ENCODE measurements at regions not wholly inside any gene's neighbourhood (a gene's known extent, or its start where the extent isn't known, plus 50 kb on each side); places are given as distances from the start of the nearest gene placed in this dataset.

DNA sequence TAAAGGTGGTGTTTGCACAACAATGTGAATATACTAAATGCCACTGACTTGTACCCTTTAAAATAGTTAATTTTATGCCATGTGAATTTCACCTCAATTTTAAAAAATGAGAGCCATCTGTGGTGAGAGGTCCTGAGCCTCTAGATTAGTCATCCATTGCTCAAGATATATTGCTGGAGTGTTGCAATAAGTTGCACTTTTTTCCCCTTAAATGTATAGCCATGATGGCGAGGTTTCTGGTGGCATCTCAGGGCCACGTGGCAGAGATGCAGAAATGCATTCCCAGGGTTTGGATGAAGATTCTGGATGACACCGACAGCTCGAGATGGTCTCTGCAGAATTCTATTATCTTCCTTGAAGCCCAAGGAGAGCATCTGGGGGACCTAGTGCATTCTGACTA is 153.7 kb downstream of the AACS start:
- H3K27me3 ChIP-seq (ENCODE audit: insufficient read depth, poor library complexity, severe bottlenecking), result peaks cover 3% of the 10 kb centered on the region
- TF ChIP-seq, protein P1, sequence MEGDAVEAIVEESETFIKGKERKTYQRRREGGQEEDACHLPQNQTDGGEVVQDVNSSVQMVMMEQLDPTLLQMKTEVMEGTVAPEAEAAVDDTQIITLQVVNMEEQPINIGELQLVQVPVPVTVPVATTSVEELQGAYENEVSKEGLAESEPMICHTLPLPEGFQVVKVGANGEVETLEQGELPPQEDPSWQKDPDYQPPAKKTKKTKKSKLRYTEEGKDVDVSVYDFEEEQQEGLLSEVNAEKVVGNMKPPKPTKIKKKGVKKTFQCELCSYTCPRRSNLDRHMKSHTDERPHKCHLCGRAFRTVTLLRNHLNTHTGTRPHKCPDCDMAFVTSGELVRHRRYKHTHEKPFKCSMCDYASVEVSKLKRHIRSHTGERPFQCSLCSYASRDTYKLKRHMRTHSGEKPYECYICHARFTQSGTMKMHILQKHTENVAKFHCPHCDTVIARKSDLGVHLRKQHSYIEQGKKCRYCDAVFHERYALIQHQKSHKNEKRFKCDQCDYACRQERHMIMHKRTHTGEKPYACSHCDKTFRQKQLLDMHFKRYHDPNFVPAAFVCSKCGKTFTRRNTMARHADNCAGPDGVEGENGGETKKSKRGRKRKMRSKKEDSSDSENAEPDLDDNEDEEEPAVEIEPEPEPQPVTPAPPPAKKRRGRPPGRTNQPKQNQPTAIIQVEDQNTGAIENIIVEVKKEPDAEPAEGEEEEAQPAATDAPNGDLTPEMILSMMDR (IDR thresholded peaks at IDR 0.05; ENCODE audit: insufficient read depth, low read length), result no peak
- TF ChIP-seq POLR2AphosphoS5 (IDR thresholded peaks at IDR 0.05; ENCODE audit: low read depth), result no peak
- TF ChIP-seq, protein P2, sequence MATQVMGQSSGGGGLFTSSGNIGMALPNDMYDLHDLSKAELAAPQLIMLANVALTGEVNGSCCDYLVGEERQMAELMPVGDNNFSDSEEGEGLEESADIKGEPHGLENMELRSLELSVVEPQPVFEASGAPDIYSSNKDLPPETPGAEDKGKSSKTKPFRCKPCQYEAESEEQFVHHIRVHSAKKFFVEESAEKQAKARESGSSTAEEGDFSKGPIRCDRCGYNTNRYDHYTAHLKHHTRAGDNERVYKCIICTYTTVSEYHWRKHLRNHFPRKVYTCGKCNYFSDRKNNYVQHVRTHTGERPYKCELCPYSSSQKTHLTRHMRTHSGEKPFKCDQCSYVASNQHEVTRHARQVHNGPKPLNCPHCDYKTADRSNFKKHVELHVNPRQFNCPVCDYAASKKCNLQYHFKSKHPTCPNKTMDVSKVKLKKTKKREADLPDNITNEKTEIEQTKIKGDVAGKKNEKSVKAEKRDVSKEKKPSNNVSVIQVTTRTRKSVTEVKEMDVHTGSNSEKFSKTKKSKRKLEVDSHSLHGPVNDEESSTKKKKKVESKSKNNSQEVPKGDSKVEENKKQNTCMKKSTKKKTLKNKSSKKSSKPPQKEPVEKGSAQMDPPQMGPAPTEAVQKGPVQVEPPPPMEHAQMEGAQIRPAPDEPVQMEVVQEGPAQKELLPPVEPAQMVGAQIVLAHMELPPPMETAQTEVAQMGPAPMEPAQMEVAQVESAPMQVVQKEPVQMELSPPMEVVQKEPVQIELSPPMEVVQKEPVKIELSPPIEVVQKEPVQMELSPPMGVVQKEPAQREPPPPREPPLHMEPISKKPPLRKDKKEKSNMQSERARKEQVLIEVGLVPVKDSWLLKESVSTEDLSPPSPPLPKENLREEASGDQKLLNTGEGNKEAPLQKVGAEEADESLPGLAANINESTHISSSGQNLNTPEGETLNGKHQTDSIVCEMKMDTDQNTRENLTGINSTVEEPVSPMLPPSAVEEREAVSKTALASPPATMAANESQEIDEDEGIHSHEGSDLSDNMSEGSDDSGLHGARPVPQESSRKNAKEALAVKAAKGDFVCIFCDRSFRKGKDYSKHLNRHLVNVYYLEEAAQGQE (IDR thresholded peaks at IDR 0.05; ENCODE audit: insufficient replicate concordance, low read depth), result no peak
- no peak for TF ChIP-seq GABPA (IDR thresholded peaks at IDR 0.05; ENCODE audit: low read depth)
- TF ChIP-seq SPI1 (IDR thresholded peaks at IDR 0.05; ENCODE audit: borderline replicate concordance, low read depth), result no peak
- H3K4me3 ChIP-seq (replicated peaks; ENCODE audit: insufficient read depth, low read length), result no peak overlapping the region
- peak in 1 of 2 experiments; percentile 20 for DNase-seq (ENCODE audit: low read depth in 1 of 2, low spot score in 1 of 2)
- no peak overlapping the region for H3K27ac ChIP-seq (replicated peaks)

DNA sequence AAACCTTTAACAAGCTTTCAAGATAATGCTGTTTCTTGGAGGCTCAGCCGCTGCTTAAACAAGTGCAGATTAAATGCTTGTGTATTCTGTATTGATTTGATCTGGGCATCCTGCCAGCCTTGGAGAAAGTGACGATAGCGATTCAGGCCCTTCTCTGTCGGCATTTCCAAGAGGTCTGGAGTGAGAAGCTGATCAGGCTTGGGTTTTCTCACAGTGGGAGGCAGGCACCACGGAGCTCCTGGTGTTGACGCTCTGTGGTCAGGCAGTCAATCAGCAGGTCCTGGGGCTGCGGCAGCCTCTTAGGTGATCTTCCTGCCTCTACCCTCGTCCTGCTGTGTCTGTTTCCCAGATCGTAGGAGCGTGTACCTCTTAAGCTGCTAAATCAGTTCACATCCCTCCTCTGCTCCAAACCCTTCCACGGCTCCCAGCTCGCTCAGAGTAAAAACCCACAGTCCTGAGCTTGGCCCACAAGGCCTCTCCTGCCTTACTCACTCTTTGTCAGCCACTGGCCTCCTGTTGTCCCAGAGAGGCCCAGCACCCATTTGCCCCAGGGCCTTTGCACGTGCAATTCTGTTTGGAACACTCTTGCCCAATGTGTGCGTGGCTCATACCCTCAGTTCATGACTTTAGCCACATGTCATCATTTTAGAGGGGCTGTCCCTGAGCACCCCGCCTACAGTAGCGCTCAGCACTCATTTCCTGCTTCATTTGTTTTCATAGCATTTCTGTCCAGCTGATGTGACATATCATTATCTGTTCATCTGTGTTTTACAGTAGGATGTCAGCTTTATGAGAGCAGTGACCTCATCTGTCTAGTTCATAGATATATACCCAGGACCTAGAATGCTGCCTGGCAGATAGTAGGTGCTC is 155.4 kb downstream of the AACS start:
- H3K27ac ChIP-seq (replicated peaks), result no peak overlapping the region
- TF ChIP-seq, protein P1 (IDR thresholded peaks at IDR 0.05; ENCODE audit: insufficient read depth, low read length), result no peak
- TF ChIP-seq GABPA (IDR thresholded peaks at IDR 0.05; ENCODE audit: low read depth) (no peak), SPI1 (IDR thresholded peaks at IDR 0.05; ENCODE audit: borderline replicate concordance, low read depth) (no peak), POLR2AphosphoS5 (IDR thresholded peaks at IDR 0.05; ENCODE audit: low read depth) (no peak)
- TF ChIP-seq, protein P2 (IDR thresholded peaks at IDR 0.05; ENCODE audit: insufficient replicate concordance, low read depth), result no peak
- no peak overlapping the region for H3K4me3 ChIP-seq (replicated peaks; ENCODE audit: insufficient read depth, low read length)
- DNase-seq (ENCODE audit: low read depth in 1 of 2, low spot score in 1 of 2), result no peak
- H3K27me3 ChIP-seq (ENCODE audit: insufficient read depth, poor library complexity, severe bottlenecking), result peaks cover 3% of the 10 kb centered on the region

DNA sequence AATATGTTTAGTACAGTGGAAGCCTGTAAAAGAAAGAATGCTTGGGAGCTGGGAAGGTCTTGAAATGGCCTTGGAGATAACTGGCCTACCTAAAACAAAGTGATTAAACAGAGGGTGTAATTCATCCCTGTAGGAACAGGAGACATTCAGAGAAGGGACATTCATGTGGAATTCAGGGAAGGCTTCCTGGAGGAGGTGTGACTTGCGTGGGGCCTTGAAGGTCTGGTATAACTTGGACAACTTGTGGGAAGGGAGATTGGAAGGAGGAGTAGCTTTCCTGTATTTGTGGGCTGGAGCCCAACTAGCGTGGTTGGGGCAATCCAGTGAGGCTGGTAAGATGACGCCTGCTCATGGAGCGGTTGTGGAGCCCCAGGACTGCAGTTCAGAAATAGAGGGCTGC is 156.4 kb downstream of the AACS start:
- H3K27me3 ChIP-seq (ENCODE audit: insufficient read depth, poor library complexity, severe bottlenecking), result peaks cover 3% of the 10 kb centered on the region
- DNase-seq (ENCODE audit: low read depth in 1 of 2, low spot score in 1 of 2), result no peak
- no peak overlapping the region for H3K27ac ChIP-seq (replicated peaks)
- TF ChIP-seq, protein P2 (IDR thresholded peaks at IDR 0.05; ENCODE audit: insufficient replicate concordance, low read depth), result no peak
- TF ChIP-seq, protein P1 (IDR thresholded peaks at IDR 0.05; ENCODE audit: insufficient read depth, low read length), result no peak
- TF ChIP-seq SPI1 (IDR thresholded peaks at IDR 0.05; ENCODE audit: borderline replicate concordance, low read depth), result no peak
- H3K4me3 ChIP-seq (replicated peaks; ENCODE audit: insufficient read depth, low read length), result no peak overlapping the region

Data from HL-60 (cell line).